K562 (cell line): ENCODE measurements at regions not wholly inside any gene's neighbourhood (a gene's known extent, or its start where the extent isn't known, plus 50 kb on each side); places are given as distances from the start of the nearest gene placed in this dataset.

ENCODE experiments used
- ATAC-seq: fragments of 200-7000 bp; cut with Tn5 transposase; 3 replicates; pipeline ENCODE4 v1.9.1; 2020; ENCODE audit warnings: moderate library complexity
- BruUV-seq: library from RNA; stranded (reverse); fragments of 400-500 nt; replicated peaks from 2 replicates; lab custom pipeline; 2021; lab: Mats Ljungman, UMichigan
- CTCF ChIA-PET: fragments of 300-600 bp; formaldehyde crosslinking; extraction: SDS; loops from one replicate; lab custom pipeline; 2021; ENCODE audit warnings: low intra/inter-chr PET ratio; lab: Yijun Ruan, JAX
- POLR2A ChIA-PET: fragments of 300-600, 350-650 bp; sonication (Branson Sonifier 250); formaldehyde crosslinking; extraction: SDS; loops from one replicate; lab custom pipeline; 2021; ENCODE audit warnings: antibody characterized with exemption, inconsistent platforms; lab: Yijun Ruan, JAX
- DNase-seq, 4 experiments: peaks; one replicate each; pipeline versions ENCODE4 v3.0.0 to v3.0.0-alpha.2; 2011 to 2018; ENCODE audit warnings: low spot score in 3 of 4, mixed read lengths in 3 of 4; ENCODE audit errors: extremely low read depth in 1 of 4
- FAIRE-seq: peaks from 2 replicates; lab custom pipeline; 2011; peaks lifted over from hg19 to GRCh38; lab: Jason Lieb, UNC
- H2AFZ ChIP-seq: 2 replicates; pipeline ENCODE4 v1.6.0; 2011; ENCODE audit warnings: low read depth, low read length, control low read depth, inconsistent platforms
- H3K27ac ChIP-seq: fragments of 200-600 bp; 3 replicates; pipeline ENCODE4 v1.8.0; 2011; ENCODE audit warnings: low read depth, mild to moderate bottlenecking, control low read depth, inconsistent platforms, low read length, moderate library complexity, mixed read lengths; ENCODE audit errors: extremely low read depth
- H3K27me3 ChIP-seq, 2 experiments: fragments of 300-600 bp in 1 of 2; 2 replicates in 1 of 2; 3 replicates in 1 of 2; pipeline versions ENCODE4 v1.6.0 to v1.8.0; 2011; ENCODE audit warnings: inconsistent platforms in 2 of 2, low read length in 2 of 2, mild to moderate bottlenecking in 1 of 2, mixed read lengths in 1 of 2, moderate library complexity in 1 of 2; ENCODE audit not compliant: control insufficient read depth in 2 of 2, insufficient read depth in 2 of 2
- H3K36me3 ChIP-seq: fragments of 300-600 bp; 3 replicates; pipeline ENCODE4 v1.8.0; 2011; ENCODE audit warnings: mild to moderate bottlenecking, low read length, inconsistent platforms; ENCODE audit not compliant: control insufficient read depth, insufficient read depth
- H3K4me1 ChIP-seq, 2 experiments: fragments of 200-600 bp in 1 of 2; replicated peaks in 1 of 2; 2 replicates in 1 of 2; 3 replicates in 1 of 2; pipeline versions ENCODE4 v1.5.1 to v1.8.0; 2011; ENCODE audit warnings: inconsistent platforms in 2 of 2, low read length in 2 of 2, mild to moderate bottlenecking in 1 of 2, mixed read lengths in 1 of 2, moderate library complexity in 1 of 2; ENCODE audit not compliant: control insufficient read depth in 2 of 2, insufficient read depth in 2 of 2
- H3K4me2 ChIP-seq: 2 replicates; pipeline ENCODE4 v1.6.1; 2011; ENCODE audit warnings: low read length, control low read depth, inconsistent platforms, mixed read lengths; ENCODE audit not compliant: insufficient read depth
- H3K4me3 ChIP-seq: fragments of 200-600 bp; sonication (generic), shearing (Covaris generic); 2 replicates; pipeline ENCODE4 v1.5.1; 2016; ENCODE audit warnings: control low read depth, inconsistent platforms
- H3K79me2 ChIP-seq: fragments of 200-600 bp; 3 replicates; pipeline ENCODE4 v1.8.0; 2011; ENCODE audit warnings: low read length, inconsistent platforms; ENCODE audit not compliant: control insufficient read depth, insufficient read depth
- H3K9ac ChIP-seq, 2 experiments: 2 replicates each; pipeline versions ENCODE4 v1.6.0 to v1.6.1; 2011; ENCODE audit warnings: low read depth in 2 of 2, low read length in 2 of 2, control low read depth in 1 of 2, inconsistent platforms in 1 of 2, mild to moderate bottlenecking in 1 of 2, mixed read lengths in 1 of 2; ENCODE audit not compliant: insufficient read depth in 1 of 2
- H3K9me1 ChIP-seq: one replicate; pipeline ENCODE4 v1.6.0; 2011; ENCODE audit warnings: inconsistent platforms, mild to moderate bottlenecking, low read length, moderate library complexity; ENCODE audit not compliant: control insufficient read depth, insufficient read depth
- H3K9me3 ChIP-seq: replicated peaks from 2 replicates; pipeline ENCODE4 v1.5.1; 2011; ENCODE audit warnings: low read depth, low read length, inconsistent platforms; ENCODE audit not compliant: control insufficient read depth, insufficient read depth
- H4K20me1 ChIP-seq: replicated peaks from 2 replicates; pipeline ENCODE4 v1.6.1; 2011; ENCODE audit warnings: low read length, inconsistent platforms, mixed read lengths; ENCODE audit not compliant: control insufficient read depth, insufficient read depth
- ATF4 ChIP-seq: fragments of 450-650 bp; formaldehyde crosslinking; IDR thresholded peaks from 2 replicates; pipeline ENCODE4 v1.4.0; 2022; ENCODE audit warnings: mild to moderate bottlenecking, moderate library complexity
- HDAC2 ChIP-seq: fragments of 450-650 bp; IDR thresholded peaks from 2 replicates; pipeline ENCODE4 v1.6.1; 2016; ENCODE audit warnings: mild to moderate bottlenecking
- IRF9 ChIP-seq: fragments of 450-650 bp; IDR thresholded peaks from 2 replicates; pipeline ENCODE4 v1.6.1; 2016; ENCODE audit warnings: missing biosample characterization, missing genetic modification characterization
- MAZ ChIP-seq, 2 experiments: fragments of 450-650 bp in 1 of 2; sonication (generic) in 1 of 2; formaldehyde crosslinking; IDR thresholded peaks in 1 of 2; conservative IDR thresholded peaks in 1 of 2; 2 replicates each; pipeline versions ENCODE4 v1.4.0 to v1.5.0; 2020; ENCODE audit warnings: mild to moderate bottlenecking in 1 of 2, missing genetic modification reagents in 1 of 2
- NFXL1 ChIP-seq: fragments of 450-650 bp; formaldehyde crosslinking; IDR thresholded peaks from 2 replicates; pipeline ENCODE4 v1.4.0; 2021; ENCODE audit warnings: mild to moderate bottlenecking
- SRF ChIP-seq, 2 experiments: fragments of 250-450, 450-650 bp in 1 of 2; sonication (Bioruptor Pico) in 1 of 2; sonication (generic) in 1 of 2; formaldehyde crosslinking; IDR thresholded peaks; 2 replicates each; pipeline versions ENCODE4 v1.5.0 to v1.5.1; 2020 to 2022; ENCODE audit warnings: mild to moderate bottlenecking in 1 of 2, missing genetic modification reagents in 1 of 2
- ZBTB12 ChIP-seq: fragments of 250-450 bp; sonication (Bioruptor Pico); IDR thresholded peaks from 2 replicates; pipeline ENCODE4 v1.4.0; 2020
- ZNF12 ChIP-seq: sonication (generic); formaldehyde crosslinking; IDR thresholded peaks from 2 replicates; pipeline ENCODE4 v1.4.0; 2020; ENCODE audit warnings: mild to moderate bottlenecking, missing genetic modification reagents
- ZNF24 ChIP-seq: fragments of 450-650 bp; IDR thresholded peaks from 2 replicates; pipeline ENCODE4 v1.6.1; 2016
- ZNF277 ChIP-seq: fragments of 250-450 bp; sonication (Bioruptor Pico); IDR thresholded peaks from 2 replicates; pipeline ENCODE4 v1.8.0; 2022; ENCODE audit warnings: inconsistent platforms, mild to moderate bottlenecking, moderate library complexity, borderline replicate concordance
- ZNF282 ChIP-seq: sonication (generic); formaldehyde crosslinking; IDR thresholded peaks from 2 replicates; pipeline ENCODE4 v1.8.1; 2023; ENCODE audit warnings: missing genetic modification reagents
- ZNF431 ChIP-seq: sonication (generic); formaldehyde crosslinking; IDR thresholded peaks from 2 replicates; pipeline ENCODE4 v1.8.0; 2022; ENCODE audit warnings: mild to moderate bottlenecking, missing genetic modification reagents
- WGBS: fragments of 100-300 bp; shearing (Covaris generic); methylation state at CpG from one replicate; pipeline ENCODE4 v1.1.6; 2016; ENCODE audit warnings: low coverage, mixed read lengths; ENCODE audit not compliant: insufficient coverage; ENCODE audit errors: missing lambda C conversion rate; 5-methylcytosine and 5-hydroxymethylcytosine counted together
- in situ Hi-C: fragments of 300-500 bp; cut with MboI; formaldehyde crosslinking; loops from 4 replicates; pipeline ENCODE4 v1.15.0; 2018; ENCODE audit warnings: inconsistent platforms, mixed read lengths
- intact Hi-C: fragments of 100-400 bp; cut with micrococcal nuclease; formaldehyde crosslinking; loops from 2 replicates; pipeline ENCODE4 v1.14.2; 2022

- no TSS peak for BruUV-seq
- Histone ChIP-seq H3K4me2 (no peak overlapping the region), H3K4me3 (no peak overlapping the region), H3K27ac (no peak overlapping the region), H4K20me1 (no peaks in the 10 kb centered on the region), H3K9me3 (no peaks in the 10 kb centered on the region), H2AFZ (no peak overlapping the region)
- ATAC-seq, result no peak
- TF ChIP-seq MAZ (CRISPR knock-in tag; conservative IDR thresholded peaks at IDR 0.05 in 1 of 2, IDR thresholded peaks at IDR 0.05 in 1 of 2) (no peak), ZNF12 (CRISPR knock-in tag) (peak; percentile 65; the same call in 1 of the 2 replicates), ATF4 (CRISPR knock-in tag) (no peak)
- TF ChIP-seq, all 486 proteins: peak for 1
- Histone ChIP-seq H3K4me1 (no peaks in the 10 kb centered on the region; a peak in 1 of 5 replicates), H3K36me3 (no peaks in the 10 kb centered on the region), H3K27me3 (peaks cover 0 to 23% of the 10 kb centered on the region in 2 experiments; a peak in 2 of 5 replicates), H3K79me2 (no peaks in the 10 kb centered on the region), H3K9me1 (no peaks in the 10 kb centered on the region), H3K9ac (no peak overlapping the region)
- WGBS, result 7% methylated on average over 5 of the region's 5 CpGs
- DNase-seq, result no peak
- ChIA-PET POLR2A (no interaction called here), CTCF (no interaction called here)
- in situ Hi-C loops (no loop called here), intact Hi-C loops (no loop called here)
- no peak for FAIRE-seq
Observed at GRCh38 chr14:101215266-101215665, 311.7 kb upstream of the RTL1 start.

- BruUV-seq, result no TSS peak
- H3K4me2 ChIP-seq, result no peak overlapping the region
- H3K27ac ChIP-seq, result no peak overlapping the region
- no peaks in the 10 kb centered on the region for H3K36me3 ChIP-seq
- H3K4me1 ChIP-seq, result no peaks in the 10 kb centered on the region; a peak in 1 of 5 replicates
- no peaks in the 10 kb centered on the region for H3K79me2 ChIP-seq
- DNase-seq (no peak), ATAC-seq (no peak), FAIRE-seq (no peak)
- no peak overlapping the region for H3K9ac ChIP-seq
- POLR2A ChIA-PET, result no interaction called here
- H3K27me3 ChIP-seq, result peaks cover 0 to 26% of the 10 kb centered on the region in 2 experiments; a peak in 2 of 5 replicates
- H2AFZ ChIP-seq, result no peak overlapping the region
- H4K20me1 ChIP-seq, result no peaks in the 10 kb centered on the region
- H3K9me3 ChIP-seq, result no peaks in the 10 kb centered on the region
- H3K4me3 ChIP-seq, result no peak overlapping the region
- intact Hi-C loops (no loop called here), in situ Hi-C loops (no loop called here)
- CTCF ChIA-PET, result no interaction called here
- whole genome bisulfite sequencing, result 6% methylated on average over 12 of the region's 12 CpGs
- no peaks in the 10 kb centered on the region for H3K9me1 ChIP-seq
- TF ChIP-seq NFXL1 (CRISPR knock-in tag) (no peak), ZBTB12 (no peak), SRF (CRISPR knock-in tag; IDR thresholded peaks at IDR 0.05) (no peak), ZNF24 (no peak), ZNF431 (CRISPR knock-in tag) (no peak), ZNF282 (no peak), ZNF277 (CRISPR knock-in tag) (no peak), IRF9 (no peak), HDAC2 (no peak)
Observed at GRCh38 chr14:101215927-101216326, 312.4 kb upstream of the RTL1 start.
